RPMI7951 (cell line): ENCODE measurements at regions not wholly inside any gene's neighbourhood (a gene's known extent, or its start where the extent isn't known, plus 50 kb on each side); places are given as distances from the start of the nearest gene placed in this dataset.
"Not testable (repeated sequence)": the region's sequence is repeated elsewhere in the genome, so short reads cannot be mapped to it uniquely, and the experiment has no call there.

Source experiments
- DNase-seq: peaks from one replicate; pipeline ENCODE4 v3.0.0-alpha.2; 2012; ENCODE audit warnings: low read depth

DNA sequence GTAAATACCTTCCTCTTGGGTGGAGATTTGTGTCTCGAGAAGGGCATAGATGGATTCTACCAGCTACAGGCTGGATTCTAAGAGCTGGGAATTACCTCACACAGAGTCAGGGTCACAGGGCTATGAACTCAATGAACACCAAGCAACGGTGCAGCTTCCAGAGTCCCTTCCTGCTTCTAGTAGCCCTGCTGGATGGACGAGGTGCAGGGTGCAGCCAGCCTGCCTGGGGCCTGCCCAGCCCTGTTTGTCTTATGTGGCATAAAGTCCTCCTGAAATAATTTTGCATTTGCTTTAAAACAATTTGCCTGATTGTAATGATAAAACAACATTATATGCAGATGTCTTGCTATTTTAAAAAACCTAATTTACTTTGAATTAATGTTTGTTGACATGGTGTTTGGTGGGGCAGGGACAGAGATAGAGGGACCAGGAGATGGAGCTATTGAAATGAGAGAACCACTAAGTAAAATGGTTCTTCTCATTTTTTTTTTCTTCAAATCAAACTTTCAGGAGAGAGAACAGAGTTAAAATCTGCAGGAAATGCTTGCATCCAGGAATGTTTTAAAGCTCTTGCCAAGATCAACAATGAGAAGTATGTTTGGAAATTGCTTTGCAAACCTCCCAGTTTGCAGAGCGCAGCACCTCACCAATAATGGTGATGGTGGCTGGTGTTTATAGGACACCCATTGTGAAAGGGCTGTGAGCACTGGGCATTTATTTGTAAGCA lies 305.4 kb upstream of the PODXL start:
- DNase-seq = peak; percentile 64

- peak; percentile 73 for DNase-seq
These were observed 302.9 kb upstream of the PODXL start for GRCh38 chr7:131859147-131859821.

- DNase-seq = no peak
These were observed 302.2 kb upstream of the PODXL start for GRCh38 chr7:131858611-131859010.

GRCh38 chr7:131849472-131849871 lies 293.0 kb upstream of the PODXL start:
- DNase-seq = no peak

- no peak for DNase-seq
These were observed 291.6 kb upstream of the PODXL start for GRCh38 chr7:131848033-131848432.

DNA sequence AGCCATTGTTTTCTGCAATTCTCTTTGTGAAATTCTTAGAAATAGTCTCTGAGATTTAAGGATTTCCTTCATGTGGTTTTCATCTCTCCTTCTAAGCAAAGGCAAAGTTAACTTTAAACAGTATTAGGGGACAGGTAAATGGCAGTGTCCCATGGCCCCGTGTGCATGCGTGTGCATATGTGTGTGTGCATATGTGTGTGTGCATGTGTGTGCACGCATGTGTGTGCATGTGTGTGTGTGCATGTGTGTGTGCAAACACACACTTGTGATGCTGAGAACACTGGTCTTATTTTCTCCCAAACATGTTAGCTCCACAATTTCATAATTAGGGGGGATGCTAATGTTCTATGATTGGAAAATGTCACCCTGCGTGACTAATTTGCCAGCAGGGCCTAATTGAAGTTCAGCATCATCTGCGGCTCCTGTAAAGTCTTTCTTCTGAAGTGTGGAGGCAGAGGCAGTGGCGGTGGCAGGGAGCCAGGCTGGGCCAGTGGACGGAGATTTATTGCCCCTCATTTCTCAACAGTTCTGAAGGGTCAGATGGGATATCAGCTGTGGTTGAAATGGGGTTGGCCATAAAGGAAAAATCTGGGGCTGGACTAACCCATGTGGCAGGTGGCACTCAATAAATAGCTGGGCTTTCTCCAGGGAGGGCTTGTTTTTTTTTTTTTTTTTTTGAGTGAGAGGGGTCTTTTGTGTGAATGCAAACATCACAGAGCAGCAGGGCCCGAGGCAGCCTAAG lies 289.3 kb upstream of the PODXL start:
- DNase-seq = no peak

- no peak for DNase-seq
These were observed 287.9 kb upstream of the PODXL start for GRCh38 chr7:131844369-131844768.

DNA sequence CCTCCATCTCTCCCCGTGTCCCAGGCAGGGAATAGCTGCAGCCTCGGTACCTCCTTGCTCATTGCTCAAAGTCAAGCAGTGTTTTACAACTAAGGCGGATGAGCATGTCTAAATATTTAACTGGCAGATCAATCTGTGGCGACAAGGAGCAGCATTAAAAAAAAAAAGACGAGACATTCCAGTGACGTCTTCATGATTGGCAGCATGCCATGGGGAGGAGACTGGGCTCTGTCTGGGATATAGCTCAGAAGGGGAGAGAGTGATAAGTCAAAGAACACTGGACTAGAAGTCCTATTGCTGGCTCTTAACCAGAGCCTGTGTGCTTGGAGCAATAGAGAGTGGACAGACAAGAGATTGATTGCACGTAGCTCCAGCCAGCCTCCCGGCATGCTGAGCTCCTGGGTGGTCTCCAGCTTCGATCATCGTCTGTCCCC lies 287.5 kb upstream of the PODXL start:
- DNase-seq = peak; percentile 31

DNA sequence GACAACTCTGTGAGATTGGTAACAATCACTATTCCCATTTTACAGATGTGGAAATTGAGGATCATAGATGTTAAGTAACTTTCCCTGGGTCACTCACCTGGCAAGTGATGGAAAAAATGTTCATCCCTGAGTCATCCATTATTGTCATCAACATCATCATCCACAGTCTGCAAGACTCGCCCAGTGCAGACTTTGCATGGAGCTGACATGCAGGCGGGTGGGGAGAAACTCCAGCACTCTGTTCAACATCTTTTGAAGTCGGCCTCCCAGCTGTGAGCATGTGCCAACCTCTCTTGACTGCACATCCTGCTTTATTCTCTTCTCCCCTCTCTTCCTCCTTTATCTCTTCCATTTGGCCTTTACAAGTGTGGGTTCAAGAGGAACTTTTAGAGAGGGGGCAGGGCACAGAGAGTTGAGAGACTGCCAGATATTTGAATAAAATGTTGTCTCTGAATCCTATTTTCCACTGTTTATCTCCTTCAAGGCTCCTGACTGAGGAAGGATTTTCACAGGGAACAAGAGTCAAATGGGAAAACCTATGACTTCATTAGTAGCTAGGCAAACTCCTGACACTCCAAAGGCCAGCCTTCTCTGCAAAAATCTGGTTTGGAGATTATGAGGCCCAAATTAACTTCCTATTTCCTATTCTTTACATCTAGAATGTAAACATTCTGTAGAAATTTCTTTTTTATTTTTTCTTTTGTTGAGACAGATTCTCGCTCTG lies 283.7 kb upstream of the PODXL start:
- DNase-seq = no peak

GRCh38 chr7:131836733-131837132 lies 280.3 kb upstream of the PODXL start:
- no peak for DNase-seq

GRCh38 chr7:131835141-131835540 lies 278.7 kb upstream of the PODXL start:
- DNase-seq = no peak

DNA sequence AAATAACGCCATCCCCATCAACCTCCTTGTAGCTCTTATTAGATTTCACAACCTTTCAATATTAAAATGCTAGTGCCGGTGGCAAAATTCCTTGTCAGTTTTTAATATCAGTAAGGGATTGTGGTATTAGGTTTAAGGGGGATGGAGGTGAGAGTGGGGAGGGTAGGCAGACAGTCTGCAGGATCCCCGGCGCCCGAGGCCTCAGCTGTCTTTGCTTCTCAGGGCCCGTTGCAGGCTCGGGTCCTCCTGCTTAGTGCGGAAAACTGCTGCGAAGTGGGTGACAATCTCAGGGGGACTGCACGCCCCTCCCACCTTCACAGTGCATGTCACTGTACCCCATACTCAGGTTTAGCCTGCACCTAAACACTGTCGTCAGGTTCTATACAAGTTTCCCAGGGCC lies 274.3 kb upstream of the PODXL start:
- DNase-seq = no peak

DNA sequence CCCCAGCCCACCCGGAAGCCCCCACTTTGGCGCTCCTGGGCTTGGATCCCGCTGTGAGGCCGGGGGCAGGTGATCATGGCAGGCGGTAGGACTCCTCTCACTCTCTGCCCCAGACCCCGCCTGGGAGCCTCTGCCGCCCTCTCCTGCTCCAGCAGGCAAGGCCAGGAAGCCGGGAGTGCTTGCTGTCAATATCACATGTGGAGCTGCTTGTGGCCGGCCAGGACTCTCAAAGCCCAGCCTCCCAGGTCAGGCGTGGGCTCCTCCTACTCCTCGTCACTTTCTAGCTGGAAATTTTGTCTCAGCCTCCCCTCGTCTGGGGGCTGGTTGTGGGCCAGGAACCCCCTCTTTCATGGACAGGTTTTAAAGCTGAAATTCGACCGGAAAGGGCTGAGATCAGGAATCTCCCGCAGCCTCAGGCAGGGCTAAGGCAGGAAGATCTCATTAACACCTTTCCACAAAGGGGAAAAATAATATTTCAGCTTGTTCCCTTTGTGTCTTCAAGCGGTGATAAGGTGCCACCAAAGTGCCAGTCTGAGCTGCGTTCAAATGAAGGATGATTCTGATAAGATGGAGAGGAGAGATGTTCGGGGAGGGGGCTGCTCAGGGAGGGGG lies 273.6 kb upstream of the PODXL start:
- no peak for DNase-seq

GRCh38 chr7:131827421-131827820 lies 271.0 kb upstream of the PODXL start:
- DNase-seq = peak; percentile 29

DNA sequence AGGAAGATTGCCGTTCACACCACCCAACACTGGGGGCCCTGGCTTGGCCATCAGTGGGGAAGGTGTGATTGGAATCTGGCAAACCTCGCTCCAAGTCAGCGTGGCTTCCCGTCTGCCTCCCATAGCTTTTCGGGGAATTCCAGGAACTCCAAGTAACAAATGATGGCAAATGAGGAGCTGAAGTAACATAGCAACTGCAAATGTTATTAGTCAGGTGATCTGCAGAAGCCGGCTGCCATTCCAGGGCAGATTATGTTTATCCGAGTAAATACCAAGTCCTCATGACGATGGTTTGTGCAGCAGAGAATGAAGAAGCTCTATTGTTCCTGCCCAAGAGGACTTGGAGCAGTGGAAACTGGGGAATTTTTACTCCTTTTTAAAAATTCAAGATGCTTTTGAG lies 270.5 kb upstream of the PODXL start:
- DNase-seq = peak; percentile 26

DNA sequence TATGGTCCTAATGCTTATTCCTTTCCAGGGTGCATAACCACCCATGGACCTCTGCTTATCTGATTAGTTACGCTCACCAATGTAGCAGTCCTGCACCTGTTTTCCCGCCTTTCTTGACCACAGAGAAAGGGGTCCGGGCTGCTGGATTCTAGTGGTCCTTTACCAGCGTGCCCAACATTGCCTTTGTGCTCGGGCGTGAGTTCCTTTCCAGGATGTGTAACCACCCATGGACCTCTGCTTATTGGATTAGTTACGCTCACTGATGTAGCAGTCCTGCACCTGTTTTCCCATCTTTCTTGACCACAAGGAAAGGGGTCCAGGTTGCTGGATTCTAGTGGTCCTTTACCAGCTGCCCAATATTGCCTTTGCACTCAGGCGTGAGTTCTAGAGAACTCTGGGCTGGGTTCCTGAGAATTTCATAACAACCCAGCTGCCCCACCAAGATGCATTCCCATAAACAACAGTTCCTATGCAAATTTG lies 267.6 kb upstream of the PODXL start:
- DNase-seq = not testable (repeated sequence)

DNA sequence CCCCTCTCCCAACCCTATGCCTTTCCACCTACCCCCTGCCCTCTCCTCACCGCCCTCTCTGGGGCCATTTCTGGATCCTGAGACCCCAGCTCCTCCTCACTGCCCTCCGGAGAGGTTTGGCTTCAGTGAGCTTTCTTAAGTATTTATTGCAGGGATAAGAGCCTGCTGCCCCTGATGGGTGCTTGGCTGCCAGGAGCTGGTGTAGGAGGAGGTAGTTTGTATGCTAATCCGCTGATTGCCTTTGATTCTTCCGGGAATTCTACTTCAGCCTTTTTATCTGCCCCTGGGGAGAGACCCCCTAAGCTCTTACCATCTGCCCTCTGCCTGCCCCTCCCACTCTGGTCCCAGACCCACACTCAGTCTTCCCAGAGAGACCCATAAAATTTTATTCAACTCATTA lies 263.5 kb upstream of the PODXL start:
- DNase-seq = no peak

- DNase-seq = no peak
These were observed 260.1 kb upstream of the PODXL start for GRCh38 chr7:131816391-131817007.

GRCh38 chr7:131808736-131809135 lies 252.3 kb upstream of the PODXL start:
- no peak for DNase-seq

GRCh38 chr7:131808156-131808555 lies 251.7 kb upstream of the PODXL start:
- DNase-seq = not testable (repeated sequence)

DNA sequence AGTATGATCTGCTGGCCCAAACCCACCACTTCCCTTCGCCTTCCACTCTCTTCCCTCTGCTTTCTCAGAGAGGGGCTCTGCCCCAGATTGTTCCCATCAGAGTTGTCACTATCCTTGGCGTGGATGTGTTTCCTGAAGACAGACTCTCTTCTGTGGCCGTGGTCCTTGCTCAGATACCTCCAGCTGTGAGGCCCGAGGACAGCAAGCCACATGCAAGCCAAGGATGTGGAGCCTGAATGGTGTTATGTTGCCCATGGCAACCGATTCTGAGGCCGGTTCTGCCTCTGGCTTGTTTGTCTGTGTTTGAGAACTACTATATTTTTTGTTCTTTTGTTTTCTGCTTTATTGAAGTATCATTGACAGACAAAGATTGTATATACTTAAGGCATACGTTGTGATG lies 247.4 kb upstream of the PODXL start:
- DNase-seq = no peak
